Pancreas (tissue), 10 donors: ENCODE measurements at regions not wholly inside any gene's neighbourhood (a gene's known extent, or its start where the extent isn't known, plus 50 kb on each side); places are given as distances from the start of the nearest gene placed in this dataset.
"Not testable (repeated sequence)": the region's sequence is repeated elsewhere in the genome, so short reads cannot be mapped to it uniquely, and the experiment has no call there.

Experiments
- ATAC-seq, 4 donors: fragments of 200-7000 bp; cut with Tn5 transposase; one replicate each; pipeline versions ENCODE4 v1.8.0 to v1.9.1; 2020; ENCODE audit warnings: mild to moderate bottlenecking in 4 of 4, moderate library complexity in 4 of 4
- DNase-seq, 6 donors: peaks; one replicate each; pipeline ENCODE4 v3.0.0-alpha.2; 2020
- FAIRE-seq: peaks from 2 replicates; lab custom pipeline; 2012; peaks lifted over from hg19 to GRCh38; lab: Jason Lieb, UNC
- H3K27ac ChIP-seq, 4 donors: fragments of 200-600 bp; sonication (generic); 1 replicate in 3 of 4; 2 replicates in 1 of 4; pipeline versions ENCODE4 v1.5.0 to v1.8.0; 2020
- H3K27me3 ChIP-seq, 4 donors: fragments of 200-600 bp; one replicate each; pipeline ENCODE4 v1.8.0; 2021
- H3K36me3 ChIP-seq, 3 donors: fragments of 200-600 bp; sonication (generic) in 1 of 3; one replicate each; pipeline versions ENCODE4 v1.5.0 to v1.8.0; 2020 to 2021
- H3K4me1 ChIP-seq, 3 donors: fragments of 200-600 bp; one replicate each; pipeline ENCODE4 v1.8.0; 2021
- H3K4me3 ChIP-seq, 4 donors: fragments of 200-600 bp; sonication (generic) in 2 of 4; one replicate each; pipeline versions ENCODE4 v1.5.0 to v1.8.0; 2020 to 2021
- H3K9me3 ChIP-seq, 4 donors: fragments of 200-600 bp; one replicate each; pipeline ENCODE4 v1.8.0; 2021
- CTCF ChIP-seq, 4 donors: fragments of 200-600 bp; sonication (generic) in 3 of 4; IDR thresholded peaks; one replicate each; pipeline versions ENCODE4 v1.5.0 to v1.8.0; 2021; ENCODE audit warnings: antibody characterized with exemption in 4 of 4
- WGBS, 2 donors: extraction: QIAGEN DNeasy Blood & Tissue Kit; methylation state at CpG; one replicate each; pipeline ENCODE4 v1.1.7; 2013; 5-methylcytosine and 5-hydroxymethylcytosine counted together
- intact Hi-C, 3 donors: fragments of 100-400 bp; cut with DNase I; formaldehyde crosslinking; loops; one replicate each; pipeline versions ENCODE4 v1.11.1 to v1.14.2; 2022
- donor health status: healthy with polysubstance abuse.
- donor health status: DM: no; HTN: no; CAD: no; lungs with moderate emphysema.
- donor health status: DM: no; HTN: no; CAD: no.
- donor health status: control.
- donor health status: control.
- donor health status: Bipolar disorder and iron deficiency.
- donor health status: DM: yes; HTN: yes; CAD: no.
- donor health status: DM: no; HTN: no; CAD: no.
- donor health status: DM: no; HTN: no; CAD: no.
- donor health status: DM: yes; HTN: yes; CAD: no.

- ATAC-seq: peak in 3 of 4 donors; percentile 11 to 24 (median 22)
- Histone ChIP-seq H3K4me3 (no peak overlapping the region), H3K27ac (no peak overlapping the region), H3K4me1 (no peaks in the 10 kb centered on the region), H3K27me3 (no peaks in the 10 kb centered on the region), H3K36me3 (no peaks in the 10 kb centered on the region), H3K9me3 (no peaks in the 10 kb centered on the region)
- no peak for DNase-seq
- FAIRE-seq: no peak
- no peak for TF ChIP-seq CTCF (IDR thresholded peaks at IDR 0.05)
- intact Hi-C loops: loop anchor here in 2 of 3 donors (5.0 kb wide), 2 partner anchors 214 to 219 kb away; no protein-coding TSS in a partner anchor
- 72 to 73% methylated on average over 7 of the region's 7 CpGs for WGBS, 2 donors
These were observed 68.7 kb upstream of the PRR23C start for GRCh38 chr3:139113231-139113992.

- TF ChIP-seq CTCF (IDR thresholded peaks at IDR 0.05): no peak
- intact Hi-C loops: loop anchor here in 2 of 3 donors (5.0 kb wide), 2 partner anchors 213 to 218 kb away; no protein-coding TSS in a partner anchor
- Histone ChIP-seq H3K4me3 (no peak overlapping the region), H3K27ac (no peak overlapping the region), H3K9me3 (no peaks in the 10 kb centered on the region), H3K27me3 (no peaks in the 10 kb centered on the region), H3K4me1 (no peaks in the 10 kb centered on the region), H3K36me3 (no peaks in the 10 kb centered on the region)
- whole genome bisulfite sequencing, 2 donors: 90 to 95% methylated on average over 4 of the region's 4 CpGs
- DNase-seq (no peak), FAIRE-seq (no peak), ATAC-seq (no peak)
These were observed 69.3 kb upstream of the PRR23C start for GRCh38 chr3:139113993-139114375.

- H3K4me3 ChIP-seq, intact Hi-C loops, DNase-seq, H3K27ac ChIP-seq, FAIRE-seq, H3K36me3 ChIP-seq, H3K9me3 ChIP-seq, ATAC-seq, H3K27me3 ChIP-seq: not testable (repeated sequence)
- H3K4me1 ChIP-seq: peaks cover 3 to 13% (median 10%) of the 10 kb centered on the region in 3 donors
- WGBS, 2 donors: 95 to 98% methylated on average over 7 of the region's 7 CpGs
These were observed 71.9 kb upstream of the PRR23C start for GRCh38 chr3:139116631-139117030.

- no peak for DNase-seq
- 71 to 74% methylated on average over 1 of the region's 1 CpG for WGBS, 2 donors
- TF ChIP-seq CTCF (IDR thresholded peaks at IDR 0.05): no peak
These were observed 72.5 kb upstream of the PRR23C start for GRCh38 chr3:139117136-139117675.

DNA sequence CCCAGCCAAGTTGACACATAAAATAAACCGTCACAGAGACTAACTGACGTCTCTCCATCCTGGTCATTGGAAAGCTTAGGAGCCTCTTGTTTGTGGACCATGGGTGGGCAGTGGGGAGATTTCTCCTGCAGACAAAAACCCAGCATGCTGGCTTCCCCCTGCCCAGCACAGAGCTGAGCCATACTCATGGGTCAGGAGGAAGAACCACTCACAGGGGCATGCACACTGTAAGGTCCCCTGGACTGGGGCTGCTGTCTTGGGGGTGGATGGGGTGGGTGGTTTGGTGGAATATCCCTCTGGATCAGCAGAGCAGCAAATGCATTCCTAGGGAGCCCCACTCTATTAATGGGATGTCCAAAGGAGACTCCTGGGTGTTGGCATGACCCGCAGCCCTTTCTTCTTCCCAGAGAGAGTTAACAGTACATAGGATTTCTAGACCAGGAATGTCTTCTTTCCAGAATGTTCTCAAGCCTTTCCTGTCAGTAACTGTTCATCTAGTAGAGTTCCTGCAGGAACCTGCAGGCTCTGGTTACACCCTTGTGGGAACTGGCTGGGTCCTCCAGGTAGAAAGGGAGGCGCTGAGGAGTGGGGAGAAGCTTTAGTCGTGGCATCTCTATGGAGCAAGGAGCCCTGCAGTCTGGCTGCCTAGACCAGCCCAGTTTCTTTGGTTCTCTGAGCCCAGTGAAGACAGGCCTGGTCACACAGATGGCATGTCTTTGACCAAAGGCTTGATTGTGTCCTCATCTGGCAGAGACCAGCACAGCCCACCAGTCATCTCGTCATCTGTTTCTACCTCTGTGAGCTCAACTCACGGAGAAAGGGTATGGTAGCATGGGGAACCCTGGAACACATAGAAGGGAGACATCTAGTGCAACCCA lies 73.4 kb upstream of the PRR23C start:
- DNase-seq (no peak), FAIRE-seq (no peak), ATAC-seq (no peak)
- Histone ChIP-seq H3K4me3 (no peak overlapping the region), H3K36me3 (no peaks in the 10 kb centered on the region), H3K27me3 (no peaks in the 10 kb centered on the region), H3K4me1 (peaks cover 3 to 17% (median 15%) of the 10 kb centered on the region in 3 donors), H3K27ac (no peak overlapping the region), H3K9me3 (no peaks in the 10 kb centered on the region)
- no peak for TF ChIP-seq CTCF (IDR thresholded peaks at IDR 0.05)
- intact Hi-C loops: no loop called here
- WGBS, 2 donors: 97 to 98% methylated on average over 7 of the region's 7 CpGs

More at GRCh38 chr3:139117136-139117675, 72.5 kb upstream of the PRR23C start:
- FAIRE-seq (peak; percentile 86), ATAC-seq (no peak)
- intact Hi-C loops: no loop called here
- H3K27ac ChIP-seq: no peak overlapping the region
- H3K4me3 ChIP-seq: no peak overlapping the region
- no peaks in the 10 kb centered on the region for H3K9me3 ChIP-seq
- H3K36me3 ChIP-seq: no peaks in the 10 kb centered on the region
- H3K4me1 ChIP-seq: peaks cover 3 to 17% (median 15%) of the 10 kb centered on the region in 3 donors
- H3K27me3 ChIP-seq: no peaks in the 10 kb centered on the region
